ENCODE measurements at regions not wholly inside any gene's neighbourhood (a gene's known extent, or its start where the extent isn't known, plus 50 kb on each side); places are given as distances from the start of the nearest gene placed in this dataset.
"Not testable (repeated sequence)": the region's sequence is repeated elsewhere in the genome, so short reads cannot be mapped to it uniquely, and the experiment has no call there.

- H3K27me3 ChIP-seq (ENCODE audit: control insufficient read depth, insufficient read depth, low read length); H3K27ac ChIP-seq (ENCODE audit: low read length); DNase-seq; H3K4me3 ChIP-seq (ENCODE audit: low read length); H3K9me3 ChIP-seq (replicated peaks; ENCODE audit: control insufficient read depth, low read depth, low read length); H3K4me1 ChIP-seq (ENCODE audit: control insufficient read depth, insufficient read depth, low read length); H3K36me3 ChIP-seq (ENCODE audit: control insufficient read depth, insufficient read depth, low read length): not testable (repeated sequence)
- no CpG with 5 or more reads among the region's 6 CpGs for WGBS (ENCODE audit: insufficient coverage)
These were observed 124.4 kb upstream of the SIMC1 start for GRCh38 chr5:176113673-176114335.

- H3K4me1 ChIP-seq (ENCODE audit: control insufficient read depth, insufficient read depth, low read length); H3K27me3 ChIP-seq (ENCODE audit: control insufficient read depth, insufficient read depth, low read length); H3K4me3 ChIP-seq (ENCODE audit: low read length); H3K9me3 ChIP-seq (replicated peaks; ENCODE audit: control insufficient read depth, low read depth, low read length); H3K36me3 ChIP-seq (ENCODE audit: control insufficient read depth, insufficient read depth, low read length); H3K27ac ChIP-seq (ENCODE audit: low read length); DNase-seq: not testable (repeated sequence)
- no CpG with 5 or more reads among the region's 7 CpGs for WGBS (ENCODE audit: insufficient coverage)
These were observed 123.4 kb upstream of the SIMC1 start for GRCh38 chr5:176114825-176115224.

- WGBS (ENCODE audit: insufficient coverage): no CpG with 5 or more reads among the region's 8 CpGs
- H3K27me3 ChIP-seq (ENCODE audit: control insufficient read depth, insufficient read depth, low read length); DNase-seq; H3K9me3 ChIP-seq (replicated peaks; ENCODE audit: control insufficient read depth, low read depth, low read length); H3K27ac ChIP-seq (ENCODE audit: low read length); H3K36me3 ChIP-seq (ENCODE audit: control insufficient read depth, insufficient read depth, low read length); H3K4me3 ChIP-seq (ENCODE audit: low read length); H3K4me1 ChIP-seq (ENCODE audit: control insufficient read depth, insufficient read depth, low read length): not testable (repeated sequence)
These were observed 120.5 kb upstream of the SIMC1 start for GRCh38 chr5:176117699-176118238.

GRCh38 chr5:176122361-176122760, 115.9 kb upstream of the SIMC1 start:
- H3K27ac ChIP-seq (ENCODE audit: low read length); H3K9me3 ChIP-seq (replicated peaks; ENCODE audit: control insufficient read depth, low read depth, low read length); DNase-seq; H3K4me1 ChIP-seq (ENCODE audit: control insufficient read depth, insufficient read depth, low read length); H3K27me3 ChIP-seq (ENCODE audit: control insufficient read depth, insufficient read depth, low read length); H3K36me3 ChIP-seq (ENCODE audit: control insufficient read depth, insufficient read depth, low read length); H3K4me3 ChIP-seq (ENCODE audit: low read length): not testable (repeated sequence)
- WGBS (ENCODE audit: insufficient coverage): no CpG with 5 or more reads among the region's 2 CpGs

- H3K4me1 ChIP-seq (ENCODE audit: control insufficient read depth, insufficient read depth, low read length); H3K36me3 ChIP-seq (ENCODE audit: control insufficient read depth, insufficient read depth, low read length); H3K27ac ChIP-seq (ENCODE audit: low read length); H3K4me3 ChIP-seq (ENCODE audit: low read length); DNase-seq; H3K27me3 ChIP-seq (ENCODE audit: control insufficient read depth, insufficient read depth, low read length); H3K9me3 ChIP-seq (replicated peaks; ENCODE audit: control insufficient read depth, low read depth, low read length): not testable (repeated sequence)
- 77% methylated on average over 6 of the region's 11 CpGs for WGBS (ENCODE audit: insufficient coverage)
These were observed 114.1 kb upstream of the SIMC1 start for GRCh38 chr5:176124120-176124519.

GRCh38 chr5:176131771-176132170, 106.5 kb upstream of the SIMC1 start:
- H3K27me3 ChIP-seq (ENCODE audit: control insufficient read depth, insufficient read depth, low read length): peaks cover 37% of the 10 kb centered on the region
- DNase-seq: no peak
- WGBS (ENCODE audit: insufficient coverage): no CpG with 5 or more reads among the region's 1 CpG
- no peaks in the 10 kb centered on the region for H3K9me3 ChIP-seq (replicated peaks; ENCODE audit: control insufficient read depth, low read depth, low read length)
- H3K4me1 ChIP-seq (ENCODE audit: control insufficient read depth, insufficient read depth, low read length): no peaks in the 10 kb centered on the region
- no peak overlapping the region for H3K4me3 ChIP-seq (ENCODE audit: low read length)
- no peaks in the 10 kb centered on the region for H3K36me3 ChIP-seq (ENCODE audit: control insufficient read depth, insufficient read depth, low read length)
- H3K27ac ChIP-seq (ENCODE audit: low read length): no peak overlapping the region

GRCh38 chr5:176132471-176133288, 105.5 kb upstream of the SIMC1 start:
- whole genome bisulfite sequencing (ENCODE audit: insufficient coverage): 50% methylated on average over 29 of the region's 29 CpGs
- peaks cover 37% of the 10 kb centered on the region for H3K27me3 ChIP-seq (ENCODE audit: control insufficient read depth, insufficient read depth, low read length)
- no peak overlapping the region for H3K4me3 ChIP-seq (ENCODE audit: low read length)
- no peak overlapping the region for H3K27ac ChIP-seq (ENCODE audit: low read length)
- H3K36me3 ChIP-seq (ENCODE audit: control insufficient read depth, insufficient read depth, low read length): no peaks in the 10 kb centered on the region
- H3K9me3 ChIP-seq (replicated peaks; ENCODE audit: control insufficient read depth, low read depth, low read length): no peaks in the 10 kb centered on the region
- no peaks in the 10 kb centered on the region for H3K4me1 ChIP-seq (ENCODE audit: control insufficient read depth, insufficient read depth, low read length)
- DNase-seq: no peak

- H3K4me3 ChIP-seq (ENCODE audit: low read length): no peak overlapping the region
- H3K4me1 ChIP-seq (ENCODE audit: control insufficient read depth, insufficient read depth, low read length): no peaks in the 10 kb centered on the region
- H3K36me3 ChIP-seq (ENCODE audit: control insufficient read depth, insufficient read depth, low read length): no peaks in the 10 kb centered on the region
- no peak overlapping the region for H3K27ac ChIP-seq (ENCODE audit: low read length)
- DNase-seq: no peak
- H3K9me3 ChIP-seq (replicated peaks; ENCODE audit: control insufficient read depth, low read depth, low read length): no peaks in the 10 kb centered on the region
- H3K27me3 ChIP-seq (ENCODE audit: control insufficient read depth, insufficient read depth, low read length): peaks cover 37% of the 10 kb centered on the region
- 2% methylated on average over 28 of the region's 34 CpGs for WGBS (ENCODE audit: insufficient coverage)
These were observed 104.8 kb upstream of the SIMC1 start for GRCh38 chr5:176133289-176133870.

- no peak overlapping the region for H3K27ac ChIP-seq (ENCODE audit: low read length)
- no peak overlapping the region for H3K4me3 ChIP-seq (ENCODE audit: low read length)
- no peak for DNase-seq
- H3K9me3 ChIP-seq (replicated peaks; ENCODE audit: control insufficient read depth, low read depth, low read length): no peaks in the 10 kb centered on the region
- WGBS (ENCODE audit: insufficient coverage): 4% methylated on average over 2 of the region's 15 CpGs
- H3K36me3 ChIP-seq (ENCODE audit: control insufficient read depth, insufficient read depth, low read length): no peaks in the 10 kb centered on the region
- H3K27me3 ChIP-seq (ENCODE audit: control insufficient read depth, insufficient read depth, low read length): peaks cover 37% of the 10 kb centered on the region
- no peaks in the 10 kb centered on the region for H3K4me1 ChIP-seq (ENCODE audit: control insufficient read depth, insufficient read depth, low read length)
These were observed 104.3 kb upstream of the SIMC1 start for GRCh38 chr5:176133877-176134276.

GRCh38 chr5:176134529-176135223, 103.5 kb upstream of the SIMC1 start:
- Histone ChIP-seq H3K4me1 (ENCODE audit: control insufficient read depth, insufficient read depth, low read length) (no peaks in the 10 kb centered on the region), H3K27me3 (ENCODE audit: control insufficient read depth, insufficient read depth, low read length) (peaks cover 37% of the 10 kb centered on the region), H3K4me3 (ENCODE audit: low read length) (no peak overlapping the region), H3K36me3 (ENCODE audit: control insufficient read depth, insufficient read depth, low read length) (no peaks in the 10 kb centered on the region), H3K9me3 (replicated peaks; ENCODE audit: control insufficient read depth, low read depth, low read length) (no peaks in the 10 kb centered on the region), H3K27ac (ENCODE audit: low read length) (no peak overlapping the region)
- 20% methylated on average over 12 of the region's 17 CpGs for WGBS (ENCODE audit: insufficient coverage)
- no peak for DNase-seq
